ENCODE measurements at regions not wholly inside any gene's neighbourhood (a gene's known extent, or its start where the extent isn't known, plus 50 kb on each side); places are given as distances from the start of the nearest gene placed in this dataset.

DNA sequence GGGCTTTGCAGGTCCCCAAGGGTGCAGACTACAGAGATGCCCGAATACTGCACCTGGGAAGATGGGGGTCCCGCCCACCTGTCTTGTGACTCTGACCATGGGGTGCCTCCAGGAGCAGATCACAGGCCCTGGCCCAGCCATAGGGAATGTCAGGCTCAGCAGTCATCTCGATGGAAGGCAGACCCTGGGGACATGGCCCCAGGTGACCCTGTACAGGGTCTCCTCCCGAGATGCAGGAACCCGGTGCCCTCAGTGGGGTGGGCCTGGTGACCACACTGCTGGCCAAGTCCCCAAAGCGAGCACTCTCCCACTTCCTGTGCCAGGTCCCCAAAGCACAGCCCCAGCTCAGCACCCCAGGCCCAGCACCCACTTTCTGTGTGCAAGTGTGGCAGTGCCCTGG is 903.7 kb upstream of the USP15 start:
- TF ChIP-seq, protein P1, sequence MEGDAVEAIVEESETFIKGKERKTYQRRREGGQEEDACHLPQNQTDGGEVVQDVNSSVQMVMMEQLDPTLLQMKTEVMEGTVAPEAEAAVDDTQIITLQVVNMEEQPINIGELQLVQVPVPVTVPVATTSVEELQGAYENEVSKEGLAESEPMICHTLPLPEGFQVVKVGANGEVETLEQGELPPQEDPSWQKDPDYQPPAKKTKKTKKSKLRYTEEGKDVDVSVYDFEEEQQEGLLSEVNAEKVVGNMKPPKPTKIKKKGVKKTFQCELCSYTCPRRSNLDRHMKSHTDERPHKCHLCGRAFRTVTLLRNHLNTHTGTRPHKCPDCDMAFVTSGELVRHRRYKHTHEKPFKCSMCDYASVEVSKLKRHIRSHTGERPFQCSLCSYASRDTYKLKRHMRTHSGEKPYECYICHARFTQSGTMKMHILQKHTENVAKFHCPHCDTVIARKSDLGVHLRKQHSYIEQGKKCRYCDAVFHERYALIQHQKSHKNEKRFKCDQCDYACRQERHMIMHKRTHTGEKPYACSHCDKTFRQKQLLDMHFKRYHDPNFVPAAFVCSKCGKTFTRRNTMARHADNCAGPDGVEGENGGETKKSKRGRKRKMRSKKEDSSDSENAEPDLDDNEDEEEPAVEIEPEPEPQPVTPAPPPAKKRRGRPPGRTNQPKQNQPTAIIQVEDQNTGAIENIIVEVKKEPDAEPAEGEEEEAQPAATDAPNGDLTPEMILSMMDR (IDR thresholded peaks at IDR 0.05; ENCODE audit: low read depth, low read length) = no peak
- Histone ChIP-seq H3K4me3 (ENCODE audit: low read depth, low read length) (no peak overlapping the region), H3K27ac (ENCODE audit: low read depth, low read length) (no peak overlapping the region), H3K9me3 (ENCODE audit: control insufficient read depth, insufficient read depth, low read length) (peaks cover 28% of the 10 kb centered on the region), H3K27me3 (ENCODE audit: control insufficient read depth, insufficient read depth, low read length) (no peaks in the 10 kb centered on the region)
- CTCF ChIA-PET = no interaction called here
- DNase-seq (ENCODE audit: low read depth, low spot score) = no peak
- POLR2A ChIA-PET = no interaction called here

GRCh38 chr12:61357496-61357895 is 902.7 kb upstream of the USP15 start:
- no peak overlapping the region for H3K4me3 ChIP-seq (ENCODE audit: low read depth, low read length)
- POLR2A ChIA-PET = no interaction called here
- no peak overlapping the region for H3K27ac ChIP-seq (ENCODE audit: low read depth, low read length)
- DNase-seq (ENCODE audit: low read depth, low spot score) = no peak
- H3K9me3 ChIP-seq (ENCODE audit: control insufficient read depth, insufficient read depth, low read length) = peaks cover 28% of the 10 kb centered on the region
- TF ChIP-seq, protein P1 (IDR thresholded peaks at IDR 0.05; ENCODE audit: low read depth, low read length) = no peak
- no peaks in the 10 kb centered on the region for H3K27me3 ChIP-seq (ENCODE audit: control insufficient read depth, insufficient read depth, low read length)
- CTCF ChIA-PET = no interaction called here

DNA sequence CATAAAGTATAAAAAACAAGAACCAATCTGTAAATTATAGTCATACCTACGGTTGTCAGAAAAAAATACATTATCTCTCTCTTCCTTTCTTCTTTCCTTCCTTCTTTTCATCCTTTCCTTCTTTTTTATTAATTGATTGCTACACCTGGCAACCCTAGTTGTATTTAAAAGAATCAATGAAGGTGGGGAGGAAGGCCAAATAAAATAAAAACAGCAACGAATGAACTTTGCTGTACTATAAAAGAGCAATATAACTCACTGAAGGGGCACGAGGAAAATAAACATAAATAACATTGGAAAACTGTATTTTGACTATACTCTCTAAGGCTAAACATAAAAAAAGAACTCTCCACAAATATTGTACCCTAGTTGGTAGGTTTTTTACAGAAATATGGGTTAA is 898.2 kb upstream of the USP15 start:
- Histone ChIP-seq H3K27ac (ENCODE audit: low read depth, low read length) (no peak overlapping the region), H3K4me3 (ENCODE audit: low read depth, low read length) (no peak overlapping the region), H3K9me3 (ENCODE audit: control insufficient read depth, insufficient read depth, low read length) (peaks cover 6% of the 10 kb centered on the region), H3K27me3 (ENCODE audit: control insufficient read depth, insufficient read depth, low read length) (no peaks in the 10 kb centered on the region)
- TF ChIP-seq, protein P1 (IDR thresholded peaks at IDR 0.05; ENCODE audit: low read depth, low read length) = no peak
- ChIA-PET CTCF (no interaction called here), POLR2A (no interaction called here)
- no peak for DNase-seq (ENCODE audit: low read depth, low spot score)

GRCh38 chr12:61365001-61365400 is 895.2 kb upstream of the USP15 start:
- POLR2A ChIA-PET = no interaction called here

DNA sequence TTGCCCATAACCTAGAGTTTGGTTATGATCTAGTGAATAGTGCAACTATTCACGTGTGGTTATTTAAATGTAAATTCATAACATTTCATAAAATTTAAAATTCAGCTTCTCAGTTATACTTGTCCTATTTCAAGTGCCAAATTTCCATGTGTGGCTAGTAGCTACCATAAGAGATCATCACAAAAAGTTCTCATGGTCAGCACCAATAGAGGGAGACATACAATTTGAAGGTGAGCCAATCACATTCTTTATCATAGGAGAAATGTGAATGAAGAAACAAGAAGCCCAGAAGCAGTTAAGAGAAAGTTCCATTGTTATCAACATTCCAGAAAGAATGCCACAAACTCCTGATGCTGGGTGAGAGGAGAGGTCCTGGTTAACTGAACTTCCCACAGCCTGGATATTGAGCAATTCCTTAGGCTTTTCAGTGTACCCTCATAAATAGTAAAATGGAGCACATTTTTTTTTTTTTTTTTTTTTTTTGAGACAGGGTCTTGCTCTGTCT is 892.9 kb upstream of the USP15 start:
- DNase-seq (ENCODE audit: low read depth, low spot score) = no peak
- no peaks in the 10 kb centered on the region for H3K27me3 ChIP-seq (ENCODE audit: control insufficient read depth, insufficient read depth, low read length)
- no peak overlapping the region for H3K4me3 ChIP-seq (ENCODE audit: low read depth, low read length)
- ChIA-PET CTCF (no interaction called here), POLR2A (no interaction called here)
- H3K27ac ChIP-seq (ENCODE audit: low read depth, low read length) = no peak overlapping the region
- TF ChIP-seq, protein P1 (IDR thresholded peaks at IDR 0.05; ENCODE audit: low read depth, low read length) = no peak
- H3K9me3 ChIP-seq (ENCODE audit: control insufficient read depth, insufficient read depth, low read length) = peaks cover 4% of the 10 kb centered on the region; the same call in 1 of the 2 replicates

More at GRCh38 chr12:61365001-61365400, 895.2 kb upstream of the USP15 start:
- Histone ChIP-seq H3K27ac (ENCODE audit: low read depth, low read length) (no peak overlapping the region), H3K9me3 (ENCODE audit: control insufficient read depth, insufficient read depth, low read length) (no peaks in the 10 kb centered on the region; the same call in 1 of the 2 replicates), H3K4me3 (ENCODE audit: low read depth, low read length) (no peak overlapping the region), H3K27me3 (ENCODE audit: control insufficient read depth, insufficient read depth, low read length) (no peaks in the 10 kb centered on the region)
- DNase-seq (ENCODE audit: low read depth, low spot score) = no peak
- CTCF ChIA-PET = no interaction called here
- TF ChIP-seq, protein P1 (IDR thresholded peaks at IDR 0.05; ENCODE audit: low read depth, low read length) = no peak
